Mesendoderm (in vitro differentiated cells): ENCODE measurements at regions not wholly inside any gene's neighbourhood (a gene's known extent, or its start where the extent isn't known, plus 50 kb on each side); places are given as distances from the start of the nearest gene placed in this dataset.

Source experiments
- DNase-seq: peaks from one replicate; pipeline ENCODE4 v3.0.0; 2013
- H2AK5ac ChIP-seq: 2 replicates; pipeline ENCODE4 v1.6.1; 2013; ENCODE audit warnings: low read length, inconsistent platforms
- H2BK120ac ChIP-seq: 2 replicates; pipeline ENCODE4 v1.6.1; 2013; ENCODE audit warnings: low read depth, mild to moderate bottlenecking, low read length, moderate library complexity, mixed read lengths
- H2BK15ac ChIP-seq: replicated peaks from 2 replicates; pipeline ENCODE4 v1.6.1; 2013; ENCODE audit warnings: low read depth, mild to moderate bottlenecking, moderate library complexity
- H2BK5ac ChIP-seq: 2 replicates; pipeline ENCODE4 v1.6.1; 2013; ENCODE audit warnings: low read length, inconsistent platforms
- H3K18ac ChIP-seq: 2 replicates; pipeline ENCODE4 v1.6.1; 2013; ENCODE audit warnings: mild to moderate bottlenecking, low read length, mixed read lengths
- H3K23ac ChIP-seq: one replicate; pipeline ENCODE4 v1.6.1; 2013; ENCODE audit warnings: low read length
- H3K27ac ChIP-seq: 2 replicates; pipeline ENCODE4 v1.5.1; 2013; ENCODE audit warnings: low read depth, mild to moderate bottlenecking, inconsistent platforms, low read length, moderate library complexity
- H3K27me3 ChIP-seq: 2 replicates; pipeline ENCODE4 v1.6.1; 2013; ENCODE audit warnings: low read length, control low read depth, mild to moderate bottlenecking, inconsistent platforms; ENCODE audit not compliant: insufficient read depth, poor library complexity
- H3K36me3 ChIP-seq: 2 replicates; pipeline ENCODE4 v1.6.1; 2013; ENCODE audit warnings: low read length, inconsistent platforms; ENCODE audit not compliant: control insufficient read depth, insufficient read depth
- H3K4ac ChIP-seq: one replicate; pipeline ENCODE4 v1.6.1; 2013; ENCODE audit warnings: low read depth, mild to moderate bottlenecking, low read length, moderate library complexity
- H3K4me1 ChIP-seq: 2 replicates; pipeline ENCODE4 v1.6.1; 2013; ENCODE audit warnings: low read depth, low read length, inconsistent platforms; ENCODE audit not compliant: control insufficient read depth
- H3K4me2 ChIP-seq: 2 replicates; pipeline ENCODE4 v1.6.1; 2013; ENCODE audit warnings: low read length
- H3K4me3 ChIP-seq: 2 replicates; pipeline ENCODE4 v1.5.1; 2013; ENCODE audit warnings: mild to moderate bottlenecking, low read length
- H3K56ac ChIP-seq: one replicate; pipeline ENCODE4 v1.6.1; 2013; ENCODE audit warnings: low read length
- H3K79me1 ChIP-seq: 2 replicates; pipeline ENCODE4 v1.6.1; 2013; ENCODE audit warnings: low read length, inconsistent platforms
- H3K79me2 ChIP-seq: 2 replicates; pipeline ENCODE4 v1.6.1; 2013; ENCODE audit warnings: mild to moderate bottlenecking, low read length; ENCODE audit not compliant: control insufficient read depth, insufficient read depth
- H3K9ac ChIP-seq: 2 replicates; pipeline ENCODE4 v1.6.1; 2013; ENCODE audit warnings: low read length, inconsistent platforms
- H4K5ac ChIP-seq: one replicate; pipeline ENCODE4 v1.6.1; 2013; ENCODE audit warnings: low read length
- H4K8ac ChIP-seq: one replicate; pipeline ENCODE4 v1.6.1; 2013; ENCODE audit warnings: low read depth, mild to moderate bottlenecking, control low read depth, low read length, moderate library complexity
- WGBS: extraction: QIAGEN DNeasy Blood & Tissue Kit; methylation state at CpG from one replicate; pipeline ENCODE4 v1.1.7; 2013; ENCODE audit warnings: low lambda C conversion rate, missing lambda C conversion rate; ENCODE audit not compliant: insufficient coverage; ENCODE audit errors: extremely low coverage; 5-methylcytosine and 5-hydroxymethylcytosine counted together

DNA sequence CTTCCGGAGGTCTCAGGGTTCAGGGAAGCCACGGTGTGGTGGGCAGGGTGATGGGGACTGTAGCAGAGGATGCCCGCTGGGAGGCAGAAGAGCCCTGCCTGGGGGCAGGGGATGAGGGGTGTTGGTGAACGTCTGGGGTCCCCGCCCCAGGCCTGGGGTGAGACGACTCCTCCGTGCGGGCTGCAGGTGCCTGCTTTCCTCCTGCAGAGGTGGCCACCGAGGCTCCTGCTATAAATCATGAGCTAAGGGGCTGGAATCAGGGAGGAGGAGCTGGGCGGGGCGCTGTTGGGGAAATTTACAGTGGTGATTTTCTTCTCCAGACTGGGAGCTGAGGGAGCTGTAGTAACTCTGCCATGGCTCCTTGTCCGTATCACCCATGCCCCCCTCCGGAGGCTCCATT, 167.0 kb downstream of the MRM1 start:
- Histone ChIP-seq H3K4ac (no peak overlapping the region), H3K4me1 (no peaks in the 10 kb centered on the region), H3K79me2 (no peaks in the 10 kb centered on the region), H3K56ac (peak overlapping the region; percentile 28), H2BK5ac (no peak overlapping the region), H4K8ac (no peak overlapping the region), H3K9ac (no peak overlapping the region), H4K5ac (no peak overlapping the region), H2AK5ac (no peak overlapping the region), H2BK15ac (no peak overlapping the region), H3K4me2 (no peak overlapping the region), H3K27ac (no peak overlapping the region), H3K18ac (no peak overlapping the region), H3K36me3 (no peaks in the 10 kb centered on the region), H3K27me3 (no peaks in the 10 kb centered on the region), H3K79me1 (no peaks in the 10 kb centered on the region), H3K23ac (no peak overlapping the region), H2BK120ac (no peak overlapping the region), H3K4me3 (no peak overlapping the region)
- no CpG with 5 or more reads among the region's 13 CpGs for WGBS
- peak; percentile 13 for DNase-seq

DNA sequence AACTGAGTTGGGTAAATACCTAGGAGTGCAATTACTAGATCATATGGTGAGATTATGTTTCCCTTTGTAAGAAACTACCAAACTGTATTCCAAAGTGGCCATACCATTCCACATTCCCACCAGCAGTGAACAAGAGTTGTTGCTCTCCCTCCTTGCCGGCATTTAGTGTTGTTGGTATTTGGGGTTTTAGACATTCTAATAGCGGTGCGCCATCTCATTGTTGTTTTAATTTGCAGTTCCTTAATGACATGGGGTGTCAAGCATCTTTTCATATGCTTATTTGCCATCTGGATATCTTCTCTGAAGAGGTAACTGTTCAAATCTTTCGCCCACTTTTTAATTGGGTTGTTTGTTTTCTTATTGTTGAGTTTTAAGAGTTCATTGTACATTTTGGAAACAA, 164.2 kb upstream of the LHX1 start:
- Histone ChIP-seq H3K9ac (no peak overlapping the region), H3K27ac (no peak overlapping the region), H3K4ac (no peak overlapping the region), H3K4me2 (no peak overlapping the region), H2BK5ac (no peak overlapping the region), H3K79me2 (no peaks in the 10 kb centered on the region), H3K23ac (no peak overlapping the region), H3K56ac (no peak overlapping the region), H4K5ac (no peak overlapping the region), H3K18ac (no peak overlapping the region), H2AK5ac (no peak overlapping the region), H2BK15ac (no peak overlapping the region), H3K36me3 (no peaks in the 10 kb centered on the region), H4K8ac (no peak overlapping the region), H3K79me1 (no peaks in the 10 kb centered on the region), H3K27me3 (no peaks in the 10 kb centered on the region), H2BK120ac (no peak overlapping the region), H3K4me3 (no peak overlapping the region), H3K4me1 (no peaks in the 10 kb centered on the region)
- no CpG with 5 or more reads among the region's 4 CpGs for WGBS
- no peak for DNase-seq

DNA sequence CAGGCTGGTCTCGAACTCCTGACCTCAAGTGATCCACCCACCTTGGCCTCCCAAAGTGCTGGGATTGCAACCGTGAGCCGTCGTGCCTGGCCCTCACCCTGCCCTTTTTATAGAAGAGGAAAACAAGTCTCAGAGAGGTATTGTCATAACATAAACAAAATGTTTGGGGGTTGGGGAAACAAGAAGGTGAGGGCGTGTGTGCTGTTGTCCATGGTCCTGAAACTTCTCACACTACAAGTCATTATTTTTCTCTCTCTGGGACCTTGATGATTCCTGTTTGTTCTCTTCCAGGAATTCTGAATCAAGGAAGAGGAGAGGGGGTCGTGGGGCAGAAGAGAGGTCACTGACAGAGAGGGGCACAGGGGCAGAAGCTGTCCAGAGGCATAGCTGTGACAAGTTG, 160.2 kb upstream of the LHX1 start:
- H3K23ac ChIP-seq: no peak overlapping the region
- WGBS: no CpG with 5 or more reads among the region's 6 CpGs
- H2BK120ac ChIP-seq: no peak overlapping the region
- H3K56ac ChIP-seq: no peak overlapping the region
- no peak overlapping the region for H3K4ac ChIP-seq
- no peaks in the 10 kb centered on the region for H3K27me3 ChIP-seq
- no peaks in the 10 kb centered on the region for H3K79me1 ChIP-seq
- H4K5ac ChIP-seq: no peak overlapping the region
- H3K79me2 ChIP-seq: no peaks in the 10 kb centered on the region
- no peak overlapping the region for H3K4me2 ChIP-seq
- peak; percentile 51 for DNase-seq
- H3K27ac ChIP-seq: no peak overlapping the region
- no peak overlapping the region for H2AK5ac ChIP-seq
- no peak overlapping the region for H3K4me3 ChIP-seq
- no peak overlapping the region for H3K18ac ChIP-seq
- H4K8ac ChIP-seq: no peak overlapping the region
- no peaks in the 10 kb centered on the region for H3K4me1 ChIP-seq
- H3K9ac ChIP-seq: no peak overlapping the region
- H2BK15ac ChIP-seq: no peak overlapping the region
- no peaks in the 10 kb centered on the region for H3K36me3 ChIP-seq
- no peak overlapping the region for H2BK5ac ChIP-seq

DNA sequence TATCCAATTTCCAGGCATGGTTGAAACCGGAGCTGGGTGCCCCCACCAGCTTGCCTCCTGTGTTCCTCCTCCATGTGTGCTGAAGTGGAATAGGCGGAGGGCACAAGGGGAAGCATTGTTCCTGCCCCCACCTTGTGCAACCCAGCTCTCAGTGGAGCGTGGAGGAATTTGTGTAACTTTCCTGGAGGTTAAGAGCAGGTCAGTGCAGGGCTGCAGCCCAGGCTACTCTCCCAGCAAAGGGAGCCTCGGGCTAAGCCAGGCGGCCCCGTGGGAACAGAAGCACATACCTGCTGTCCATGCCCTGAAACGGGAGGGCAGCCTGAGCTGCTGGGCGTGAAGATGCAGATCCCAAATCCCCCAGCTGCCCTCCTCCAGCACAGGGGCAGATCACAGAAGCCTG, 158.8 kb upstream of the LHX1 start:
- no peak overlapping the region for H2BK5ac ChIP-seq
- H3K4me3 ChIP-seq: no peak overlapping the region
- no peaks in the 10 kb centered on the region for H3K79me2 ChIP-seq
- H3K18ac ChIP-seq: no peak overlapping the region
- no peaks in the 10 kb centered on the region for H3K79me1 ChIP-seq
- H3K27ac ChIP-seq: no peak overlapping the region
- no peak overlapping the region for H4K5ac ChIP-seq
- H2BK15ac ChIP-seq: no peak overlapping the region
- WGBS: no CpG with 5 or more reads among the region's 8 CpGs
- no peaks in the 10 kb centered on the region for H3K36me3 ChIP-seq
- no peak overlapping the region for H3K56ac ChIP-seq
- no peak overlapping the region for H4K8ac ChIP-seq
- no peak overlapping the region for H3K9ac ChIP-seq
- H2AK5ac ChIP-seq: no peak overlapping the region
- H3K23ac ChIP-seq: no peak overlapping the region
- H3K27me3 ChIP-seq: no peaks in the 10 kb centered on the region
- DNase-seq: no peak
- H2BK120ac ChIP-seq: no peak overlapping the region
- H3K4me2 ChIP-seq: no peak overlapping the region
- H3K4ac ChIP-seq: no peak overlapping the region
- H3K4me1 ChIP-seq: no peaks in the 10 kb centered on the region

DNA sequence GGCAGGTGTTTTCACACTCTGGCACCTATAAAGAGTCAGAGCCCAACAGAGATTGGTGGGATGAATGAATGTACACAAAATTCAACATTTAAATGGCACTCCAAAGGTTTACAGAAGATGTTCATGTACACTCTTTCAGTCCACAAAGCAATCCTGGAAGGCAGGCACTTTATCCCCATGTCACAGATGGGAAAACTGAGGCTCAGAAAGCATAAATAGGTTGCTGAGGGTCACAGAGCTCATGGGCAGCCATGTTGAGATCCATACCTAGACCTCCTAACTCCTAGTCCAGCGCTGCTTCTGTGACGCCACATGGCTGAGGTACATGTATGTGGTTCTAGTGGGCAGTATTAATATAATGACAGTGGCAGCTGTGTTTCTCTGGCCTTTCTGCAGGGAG, 157.7 kb upstream of the LHX1 start:
- no peaks in the 10 kb centered on the region for H3K4me1 ChIP-seq
- no peak overlapping the region for H3K4me2 ChIP-seq
- H2AK5ac ChIP-seq: no peak overlapping the region
- H3K27ac ChIP-seq: no peak overlapping the region
- DNase-seq: no peak
- no peak overlapping the region for H3K4ac ChIP-seq
- H2BK5ac ChIP-seq: no peak overlapping the region
- WGBS: no CpG with 5 or more reads among the region's 2 CpGs
- no peak overlapping the region for H3K23ac ChIP-seq
- no peak overlapping the region for H4K5ac ChIP-seq
- H3K18ac ChIP-seq: no peak overlapping the region
- no peaks in the 10 kb centered on the region for H3K36me3 ChIP-seq
- no peak overlapping the region for H4K8ac ChIP-seq
- H3K56ac ChIP-seq: no peak overlapping the region
- no peaks in the 10 kb centered on the region for H3K79me2 ChIP-seq
- no peak overlapping the region for H3K4me3 ChIP-seq
- no peak overlapping the region for H2BK15ac ChIP-seq
- no peaks in the 10 kb centered on the region for H3K79me1 ChIP-seq
- no peak overlapping the region for H2BK120ac ChIP-seq
- H3K9ac ChIP-seq: no peak overlapping the region
- H3K27me3 ChIP-seq: no peaks in the 10 kb centered on the region

DNA sequence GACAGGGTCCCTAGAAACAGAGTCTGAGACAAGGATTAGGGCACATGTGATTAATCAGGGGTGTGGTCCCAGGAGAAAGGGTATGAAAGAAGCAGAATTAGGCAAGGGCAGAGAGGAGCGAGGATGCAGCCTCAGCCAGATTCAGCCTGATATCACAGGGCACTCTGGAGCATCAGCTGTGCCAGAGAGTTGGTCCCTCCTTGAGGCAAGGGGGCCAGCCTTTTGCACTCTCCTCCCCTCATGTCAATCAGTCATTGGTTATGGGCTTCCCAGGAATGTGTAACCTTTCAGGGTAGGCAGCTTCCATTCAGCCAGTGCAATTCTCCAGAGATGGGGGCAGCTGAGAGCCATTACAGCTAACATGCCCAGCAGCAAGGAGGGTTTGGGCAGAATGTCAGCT, 152.6 kb upstream of the LHX1 start:
- no peak overlapping the region for H3K56ac ChIP-seq
- H3K9ac ChIP-seq: no peak overlapping the region
- no peaks in the 10 kb centered on the region for H3K79me2 ChIP-seq
- H2BK120ac ChIP-seq: no peak overlapping the region
- no peaks in the 10 kb centered on the region for H3K4me1 ChIP-seq
- no peak overlapping the region for H3K23ac ChIP-seq
- no peak overlapping the region for H3K4me3 ChIP-seq
- no peak overlapping the region for H3K4me2 ChIP-seq
- H4K8ac ChIP-seq: no peak overlapping the region
- H3K79me1 ChIP-seq: no peaks in the 10 kb centered on the region
- no peak overlapping the region for H2AK5ac ChIP-seq
- no CpG with 5 or more reads among the region's 1 CpG for WGBS
- no peaks in the 10 kb centered on the region for H3K36me3 ChIP-seq
- H3K27ac ChIP-seq: no peak overlapping the region
- no peak for DNase-seq
- H4K5ac ChIP-seq: no peak overlapping the region
- no peak overlapping the region for H3K4ac ChIP-seq
- no peak overlapping the region for H2BK15ac ChIP-seq
- no peak overlapping the region for H3K18ac ChIP-seq
- no peak overlapping the region for H2BK5ac ChIP-seq
- H3K27me3 ChIP-seq: no peaks in the 10 kb centered on the region
